Right renal cortex interstitium (tissue), 3 donors: ENCODE measurements at regions not wholly inside any gene's neighbourhood (a gene's known extent, or its start where the extent isn't known, plus 50 kb on each side); places are given as distances from the start of the nearest gene placed in this dataset.

Source experiments
- DNase-seq, 3 donors: peaks; one replicate each; pipeline ENCODE4 v3.0.0-alpha.2; 2013; ENCODE audit warnings: low read depth in 3 of 3, low spot score in 2 of 3

DNA sequence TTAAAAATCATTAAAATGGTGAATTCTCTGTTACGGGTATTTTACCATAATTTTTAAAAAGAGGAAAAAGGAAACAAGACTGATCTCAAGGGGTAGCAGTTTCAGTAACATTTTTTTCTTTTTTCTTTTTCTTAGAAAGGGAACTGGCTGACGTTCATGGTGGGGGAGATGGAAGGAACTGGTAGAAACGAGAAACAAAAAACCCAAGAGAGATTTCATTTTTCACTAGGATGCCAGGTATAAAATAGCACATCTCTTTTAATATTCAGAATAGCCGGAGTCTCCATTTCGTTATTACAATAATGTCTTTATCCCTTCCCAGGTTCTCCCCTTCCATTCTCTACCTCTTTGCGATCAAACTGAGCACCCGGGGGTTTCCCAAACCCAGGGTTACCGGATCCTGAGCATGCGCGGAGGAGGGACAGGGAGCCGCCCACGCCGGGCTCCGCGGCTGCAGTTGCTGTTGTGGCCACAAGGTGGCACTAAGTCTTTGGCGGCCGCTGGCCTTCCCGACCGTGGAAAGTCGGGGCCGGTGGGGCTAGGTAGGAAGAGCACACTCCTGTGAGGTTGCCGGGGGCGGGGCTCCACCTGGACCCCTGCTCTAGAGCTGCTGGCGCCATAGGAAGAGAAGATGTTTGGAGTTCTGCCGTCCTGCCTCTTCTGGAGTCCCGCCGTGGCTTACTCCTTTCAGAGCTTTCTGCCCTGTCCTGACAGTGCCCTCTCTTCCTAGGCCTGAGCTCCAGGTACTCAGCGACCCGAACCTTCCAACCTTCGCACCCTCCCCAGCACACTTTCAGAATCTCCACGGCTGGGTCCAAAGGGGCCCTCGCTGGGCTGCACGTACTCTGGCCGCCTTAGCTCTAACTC lies 146.8 kb downstream of the SH3BGRL2 start:
- peak; percentile 25 to 32 (median 29) for DNase-seq

DNA sequence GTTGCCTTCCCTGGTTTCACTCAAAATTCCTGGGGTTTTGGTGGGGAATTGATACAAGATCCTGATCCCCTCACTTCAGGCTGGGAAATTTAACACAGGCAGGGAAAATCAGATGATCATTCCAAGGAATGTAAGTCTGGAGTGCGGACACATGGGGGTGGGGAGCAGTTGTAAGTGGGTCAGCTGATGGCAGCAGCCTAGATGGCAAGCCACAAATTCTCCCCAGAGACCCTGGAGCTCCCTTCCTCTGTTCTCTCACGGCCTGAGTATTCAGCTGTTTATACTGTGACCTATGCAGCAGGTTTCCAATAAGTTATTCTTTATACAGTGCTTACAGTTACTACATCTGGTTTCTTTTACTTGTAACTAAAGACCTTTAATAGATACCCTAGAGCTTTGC lies 144.9 kb downstream of the SH3BGRL2 start:
- no peak for DNase-seq

DNA sequence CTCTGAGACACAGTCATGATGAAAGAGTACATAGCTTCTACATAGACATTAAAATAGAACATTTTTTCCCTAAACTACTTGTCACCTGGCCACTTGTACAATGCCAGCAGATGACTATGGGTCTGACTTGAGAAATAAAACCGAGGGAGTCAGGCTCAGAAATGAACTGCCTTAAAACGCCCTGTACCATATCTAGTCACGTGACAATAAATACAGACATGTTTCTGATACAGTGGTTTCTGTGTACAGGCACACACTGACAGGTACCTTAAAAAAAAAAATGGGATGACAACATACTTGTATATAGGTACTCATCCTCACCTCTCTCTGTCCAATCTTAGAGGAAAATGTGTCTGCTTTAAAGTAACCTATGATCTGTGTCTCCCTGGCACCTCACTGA lies 144.1 kb downstream of the SH3BGRL2 start:
- DNase-seq, result no peak

DNA sequence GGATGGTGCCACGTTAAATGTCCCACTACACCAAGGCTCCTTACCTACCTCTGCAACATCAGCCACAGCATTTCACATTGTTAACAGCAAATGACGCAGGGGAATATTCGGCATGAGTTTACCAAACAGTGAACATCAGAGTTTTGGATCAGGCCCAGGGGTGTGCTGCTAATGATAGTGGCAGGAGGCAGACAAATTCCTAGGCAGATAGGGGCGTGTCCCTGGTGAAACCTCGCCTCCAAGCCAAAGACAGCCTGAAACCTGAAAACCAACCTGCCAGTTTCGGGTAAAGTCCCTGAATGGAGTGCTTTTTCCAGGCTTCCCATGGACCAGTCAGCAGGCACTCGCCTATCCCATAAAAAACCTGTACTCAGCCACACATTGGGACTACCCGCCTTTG lies 133.6 kb downstream of the SH3BGRL2 start:
- DNase-seq, result no peak

DNA sequence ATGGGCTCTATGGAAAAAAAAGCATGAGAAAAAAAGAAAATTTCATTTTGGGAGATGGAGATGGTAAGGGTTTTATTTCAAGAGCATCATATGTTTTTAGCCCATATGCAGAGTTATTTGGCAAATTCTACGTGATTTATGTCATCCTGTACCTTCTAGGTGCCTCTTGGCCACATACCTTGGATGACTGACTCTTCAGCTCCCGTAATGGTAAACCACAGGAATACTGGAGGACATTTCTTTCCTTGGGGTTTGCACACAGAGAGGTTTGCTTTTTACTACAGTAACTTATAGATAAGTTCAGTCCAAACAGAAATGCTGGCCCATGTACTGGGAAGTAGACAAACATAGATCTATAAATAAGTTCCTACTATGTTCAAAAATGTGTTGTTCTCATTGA lies 132.2 kb downstream of the SH3BGRL2 start:
- DNase-seq, result no peak

DNA sequence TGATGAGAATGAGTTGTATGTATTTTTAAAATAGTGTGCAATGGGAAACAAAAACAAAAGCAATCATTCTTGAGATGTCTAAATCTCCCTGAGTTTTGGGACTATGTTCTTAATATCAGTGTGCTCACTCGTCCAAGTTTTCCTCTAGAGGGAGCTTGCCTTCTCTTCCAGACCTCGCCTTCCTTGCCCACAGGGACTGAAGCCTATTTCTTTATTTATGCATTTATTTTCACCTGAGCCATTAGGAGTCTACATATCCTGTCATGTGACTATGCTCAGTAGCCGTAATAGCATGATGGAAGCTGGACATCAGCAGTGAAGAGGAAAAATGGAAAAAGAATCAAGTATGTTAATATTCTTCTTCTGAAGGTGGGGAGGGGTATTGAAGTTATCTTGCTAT lies 131.2 kb downstream of the SH3BGRL2 start:
- DNase-seq, result no peak

DNA sequence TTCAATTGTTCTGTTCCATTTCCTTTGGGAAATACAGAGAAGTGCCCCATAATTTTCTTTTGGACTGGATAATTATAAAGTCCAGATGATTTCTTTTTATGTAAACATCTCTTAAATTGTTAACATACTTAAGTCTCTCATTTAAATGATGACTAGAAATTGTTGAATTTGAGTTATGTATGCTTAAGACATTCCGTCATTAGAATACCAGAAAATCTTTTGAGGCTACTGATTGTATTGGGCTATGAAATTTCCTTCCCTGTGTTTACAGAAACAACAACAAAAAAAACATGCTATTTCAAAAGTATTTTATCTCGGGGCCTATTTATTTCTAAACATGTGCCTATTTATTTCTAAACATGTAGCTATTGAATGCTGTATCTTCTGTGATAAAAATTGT lies 125.4 kb downstream of the SH3BGRL2 start:
- DNase-seq, result no peak

DNA sequence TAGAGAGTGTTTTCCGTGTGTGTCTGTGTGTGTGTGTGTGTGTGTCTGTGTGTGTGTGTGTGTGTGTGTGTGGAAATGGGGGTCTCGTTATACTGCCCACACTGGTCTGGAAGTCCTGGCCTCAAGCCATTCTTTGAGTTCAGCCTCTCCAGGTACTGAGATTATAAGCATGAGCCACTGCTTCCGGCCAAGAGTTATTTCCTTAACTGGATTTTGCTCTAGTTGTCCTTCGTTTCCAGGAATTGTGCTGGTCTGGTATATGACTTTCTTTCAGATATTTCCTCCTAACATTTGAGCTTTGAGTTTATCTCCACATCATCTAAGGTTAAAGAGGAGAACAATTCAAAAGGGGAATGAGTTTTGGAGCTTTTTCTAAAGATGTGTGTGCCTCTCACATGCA lies 124.8 kb downstream of the SH3BGRL2 start:
- DNase-seq, result no peak
